Fibroblast of the aortic adventitia (primary cell): ENCODE measurements at regions not wholly inside any gene's neighbourhood (a gene's known extent, or its start where the extent isn't known, plus 50 kb on each side); places are given as distances from the start of the nearest gene placed in this dataset.

Source experiments
- DNase-seq: peaks from one replicate; pipeline ENCODE4 v3.0.0-alpha.2; 2010; ENCODE audit warnings: low read depth
- H3K4me3 ChIP-seq: 2 replicates; pipeline ENCODE4 v1.5.1; 2011; ENCODE audit warnings: low read depth, mild to moderate bottlenecking, control low read depth, low read length, moderate library complexity
- CTCF ChIP-seq: IDR thresholded peaks from 2 replicates; pipeline ENCODE4 v1.5.1; 2011; ENCODE audit warnings: mild to moderate bottlenecking, low read length, control low read depth, inconsistent platforms; ENCODE audit not compliant: insufficient read depth

- no peak for TF ChIP-seq CTCF
- H3K4me3 ChIP-seq: no peak overlapping the region
- DNase-seq: no peak
These were observed 414.1 kb downstream of the STK39 start for GRCh38 chr2:167833294-167833693.

- DNase-seq: no peak
- H3K4me3 ChIP-seq: no peak overlapping the region
- TF ChIP-seq CTCF: no peak
These were observed 414.5 kb downstream of the STK39 start for GRCh38 chr2:167832868-167833287.

- no peak for TF ChIP-seq CTCF
- DNase-seq: no peak
- no peak overlapping the region for H3K4me3 ChIP-seq
These were observed 419.9 kb downstream of the STK39 start for GRCh38 chr2:167827352-167828097.

GRCh38 chr2:167826906-167827305, 420.5 kb downstream of the STK39 start:
- no peak for DNase-seq
- no peak for TF ChIP-seq CTCF
- no peak overlapping the region for H3K4me3 ChIP-seq

- TF ChIP-seq CTCF: no peak
- no peak overlapping the region for H3K4me3 ChIP-seq
- DNase-seq: no peak
These were observed 421.7 kb downstream of the STK39 start for GRCh38 chr2:167825664-167826063.

GRCh38 chr2:167822690-167823465, 424.5 kb downstream of the STK39 start:
- no peak overlapping the region for H3K4me3 ChIP-seq
- DNase-seq: no peak
- no peak for TF ChIP-seq CTCF
